ENCODE measurements at regions not wholly inside any gene's neighbourhood (a gene's known extent, or its start where the extent isn't known, plus 50 kb on each side); places are given as distances from the start of the nearest gene placed in this dataset.

DNA sequence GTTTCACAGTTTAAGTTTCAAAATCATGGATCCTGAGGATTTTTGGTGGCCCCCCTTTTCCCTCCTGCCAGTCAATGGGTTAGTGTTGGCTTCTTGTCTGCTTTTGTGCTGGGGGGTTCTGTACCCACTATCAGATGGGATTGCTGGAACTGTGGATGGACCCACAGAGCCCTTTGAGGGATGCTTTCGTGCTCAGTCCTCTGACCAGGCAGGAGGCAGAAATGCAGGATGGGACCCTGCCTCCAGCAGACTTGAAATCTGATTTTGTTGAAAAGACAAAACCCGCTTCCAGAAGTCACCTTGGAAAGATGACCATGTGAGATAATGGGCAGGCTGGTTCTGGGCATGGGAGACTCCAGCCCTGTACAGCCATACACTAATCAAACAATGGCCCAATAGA lies 408.9 kb downstream of the ZNF536 start:
- no peak for TF ChIP-seq CTCF (IDR thresholded peaks at IDR 0.05)
- TF ChIP-seq POLR2A (IDR thresholded peaks at IDR 0.05), result no peak

Data from body of pancreas (tissue), 4 donors.